SK-N-SH treated with all-trans-retinoic acid at 6 μM for 48 hours (cell line): ENCODE measurements at regions not wholly inside any gene's neighbourhood (a gene's known extent, or its start where the extent isn't known, plus 50 kb on each side); places are given as distances from the start of the nearest gene placed in this dataset.

Experiments used
- ARNTL ChIP-seq: fragments of 450-650 bp; formaldehyde crosslinking; IDR thresholded peaks from 2 replicates; pipeline ENCODE4 v1.5.0; 2020; ENCODE audit warnings: low read depth, mild to moderate bottlenecking, moderate library complexity, borderline replicate concordance
- BACH2 ChIP-seq: fragments of 250-450 bp; sonication (Bioruptor Pico); IDR thresholded peaks from 2 replicates; pipeline ENCODE4 v1.9.0; 2021; ENCODE audit warnings: mild to moderate bottlenecking, borderline replicate concordance
- CSDC2 ChIP-seq: fragments of 250-450 bp; sonication (Bioruptor Pico); IDR thresholded peaks from 2 replicates; pipeline ENCODE4 v1.5.0; 2020; ENCODE audit warnings: mild to moderate bottlenecking, moderate library complexity
- GLIS3 ChIP-seq: fragments of 250-450 bp; sonication (Bioruptor Pico); IDR thresholded peaks from 2 replicates; pipeline ENCODE4 v1.5.0; 2020; ENCODE audit warnings: mild to moderate bottlenecking, moderate library complexity
- ISL1 ChIP-seq: fragments of 250-450 bp; sonication (Bioruptor Pico); IDR thresholded peaks from 2 replicates; pipeline ENCODE4 v2.1.2; 2022; ENCODE audit warnings: mild to moderate bottlenecking, moderate library complexity
- OSR1 ChIP-seq: fragments of 250-450 bp; sonication (Bioruptor Pico); IDR thresholded peaks from 2 replicates; pipeline ENCODE4 v1.8.0; 2022; ENCODE audit warnings: moderate library complexity, mild to moderate bottlenecking, inconsistent platforms
- POU6F1 ChIP-seq: fragments of 250-450 bp; sonication (Bioruptor Pico); IDR thresholded peaks from 2 replicates; pipeline ENCODE4 v1.8.0; 2021; ENCODE audit warnings: low read depth, mild to moderate bottlenecking, moderate library complexity, borderline replicate concordance
- PPARA ChIP-seq: fragments of 250-450 bp; sonication (Bioruptor Pico); IDR thresholded peaks from 2 replicates; pipeline ENCODE4 v1.5.0; 2020; ENCODE audit warnings: mild to moderate bottlenecking, borderline replicate concordance
- RARB ChIP-seq: fragments of 250-450 bp; sonication (Bioruptor Pico); IDR thresholded peaks from 2 replicates; pipeline ENCODE4 v1.8.0; 2021; ENCODE audit warnings: mild to moderate bottlenecking, moderate library complexity
- TOX ChIP-seq: fragments of 250-450 bp; sonication (Bioruptor Pico); IDR thresholded peaks from 2 replicates; pipeline ENCODE4 v1.8.0; 2021; ENCODE audit warnings: mild to moderate bottlenecking, moderate library complexity, borderline replicate concordance
- ZFP30 ChIP-seq: fragments of 450-650 bp; formaldehyde crosslinking; IDR thresholded peaks from 2 replicates; pipeline ENCODE4 v1.5.0; 2022; ENCODE audit warnings: mild to moderate bottlenecking, moderate library complexity
- TF ChIP-seq, protein P1 (sequence below): fragments of 250-450 bp; sonication (Bioruptor Pico); IDR thresholded peaks from 2 replicates; pipeline ENCODE4 v1.5.1; 2020; ENCODE audit warnings: low read depth, mild to moderate bottlenecking, moderate library complexity
- TF ChIP-seq, protein P2 (sequence below): fragments of 250-450 bp; sonication (Bioruptor Pico); IDR thresholded peaks from 2 replicates; pipeline ENCODE4 v1.8.0; 2020; ENCODE audit warnings: mild to moderate bottlenecking, moderate library complexity, borderline replicate concordance

DNA sequence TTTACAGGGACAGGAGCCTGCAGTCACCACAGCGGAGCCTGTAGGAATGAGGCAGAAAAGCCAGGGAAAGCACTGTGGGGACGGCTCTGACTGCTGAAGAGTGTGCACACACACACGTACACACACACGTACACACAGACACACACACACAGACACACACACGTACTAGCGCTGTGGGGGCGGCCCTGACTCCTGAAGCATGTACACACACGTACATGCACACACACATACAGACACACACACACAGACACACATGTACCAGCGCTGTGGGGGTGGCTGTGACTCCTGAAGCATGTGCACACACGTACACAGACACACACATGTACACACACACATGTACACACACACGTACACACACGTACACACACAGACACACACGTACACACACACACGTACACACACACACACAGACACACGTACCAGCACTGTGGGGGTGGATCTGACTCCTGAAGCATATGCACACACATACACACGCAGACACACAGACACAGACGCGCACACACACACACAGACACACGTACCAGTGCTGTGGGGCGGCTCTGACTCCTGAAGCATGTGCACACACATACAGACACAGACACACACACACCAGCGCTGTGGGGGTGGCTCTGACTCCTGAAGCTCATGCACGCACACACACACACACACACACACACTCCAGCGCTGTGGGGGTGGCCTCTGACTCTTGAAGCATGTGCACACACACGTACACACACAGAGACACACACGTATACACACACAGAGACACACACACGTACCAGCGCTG, 127.3 kb downstream of the DLL1 start:
- TF ChIP-seq, protein P1, sequence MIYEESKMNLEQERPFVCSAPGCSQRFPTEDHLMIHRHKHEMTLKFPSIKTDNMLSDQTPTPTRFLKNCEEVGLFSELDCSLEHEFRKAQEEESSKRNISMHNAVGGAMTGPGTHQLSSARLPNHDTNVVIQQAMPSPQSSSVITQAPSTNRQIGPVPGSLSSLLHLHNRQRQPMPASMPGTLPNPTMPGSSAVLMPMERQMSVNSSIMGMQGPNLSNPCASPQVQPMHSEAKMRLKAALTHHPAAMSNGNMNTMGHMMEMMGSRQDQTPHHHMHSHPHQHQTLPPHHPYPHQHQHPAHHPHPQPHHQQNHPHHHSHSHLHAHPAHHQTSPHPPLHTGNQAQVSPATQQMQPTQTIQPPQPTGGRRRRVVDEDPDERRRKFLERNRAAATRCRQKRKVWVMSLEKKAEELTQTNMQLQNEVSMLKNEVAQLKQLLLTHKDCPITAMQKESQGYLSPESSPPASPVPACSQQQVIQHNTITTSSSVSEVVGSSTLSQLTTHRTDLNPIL (CRISPR knock-in tag), result no peak
- TF ChIP-seq BACH2 (no peak), OSR1 (CRISPR knock-in tag) (no peak), POU6F1 (CRISPR knock-in tag) (no peak), PPARA (CRISPR knock-in tag) (no peak), ARNTL (CRISPR knock-in tag) (no peak), CSDC2 (CRISPR knock-in tag) (no peak), GLIS3 (CRISPR knock-in tag) (no peak), TOX (CRISPR knock-in tag) (no peak), RARB (no peak), ZFP30 (CRISPR knock-in tag) (no peak), ISL1 (CRISPR knock-in tag) (no peak)
- TF ChIP-seq, protein P2, sequence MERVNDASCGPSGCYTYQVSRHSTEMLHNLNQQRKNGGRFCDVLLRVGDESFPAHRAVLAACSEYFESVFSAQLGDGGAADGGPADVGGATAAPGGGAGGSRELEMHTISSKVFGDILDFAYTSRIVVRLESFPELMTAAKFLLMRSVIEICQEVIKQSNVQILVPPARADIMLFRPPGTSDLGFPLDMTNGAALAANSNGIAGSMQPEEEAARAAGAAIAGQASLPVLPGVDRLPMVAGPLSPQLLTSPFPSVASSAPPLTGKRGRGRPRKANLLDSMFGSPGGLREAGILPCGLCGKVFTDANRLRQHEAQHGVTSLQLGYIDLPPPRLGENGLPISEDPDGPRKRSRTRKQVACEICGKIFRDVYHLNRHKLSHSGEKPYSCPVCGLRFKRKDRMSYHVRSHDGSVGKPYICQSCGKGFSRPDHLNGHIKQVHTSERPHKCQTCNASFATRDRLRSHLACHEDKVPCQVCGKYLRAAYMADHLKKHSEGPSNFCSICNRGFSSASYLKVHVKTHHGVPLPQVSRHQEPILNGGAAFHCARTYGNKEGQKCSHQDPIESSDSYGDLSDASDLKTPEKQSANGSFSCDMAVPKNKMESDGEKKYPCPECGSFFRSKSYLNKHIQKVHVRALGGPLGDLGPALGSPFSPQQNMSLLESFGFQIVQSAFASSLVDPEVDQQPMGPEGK (CRISPR knock-in tag), result no peak
